ENCODE measurements at regions not wholly inside any gene's neighbourhood (a gene's known extent, or its start where the extent isn't known, plus 50 kb on each side); places are given as distances from the start of the nearest gene placed in this dataset.
"Not testable (repeated sequence)": the region's sequence is repeated elsewhere in the genome, so short reads cannot be mapped to it uniquely, and the experiment has no call there.

DNA sequence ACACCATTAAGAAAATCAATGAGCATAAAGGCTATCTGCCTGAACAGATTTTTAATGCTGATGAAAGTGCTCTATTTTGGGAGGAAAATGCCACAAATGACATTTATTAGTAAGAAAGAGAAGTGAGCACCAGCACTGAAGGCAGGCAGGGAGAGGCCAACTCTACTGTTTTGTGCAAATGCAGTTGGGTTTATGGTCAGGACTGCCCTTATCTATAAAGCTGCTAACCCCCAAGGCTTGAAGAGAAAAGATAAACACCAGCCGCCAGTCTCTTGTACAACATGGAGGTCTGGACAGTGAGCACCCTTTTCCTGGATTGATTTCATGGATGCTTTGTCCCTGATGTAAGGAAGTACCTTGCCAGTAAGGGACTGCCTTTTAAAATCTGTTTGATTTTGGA, 246.8 kb upstream of the SFSWAP start:
- Histone ChIP-seq H3K27me3 (no peaks in the 10 kb centered on the region), H3K4me3 (no peak overlapping the region), H3K4me1 (ENCODE audit: low read depth) (no peaks in the 10 kb centered on the region), H3K9me3 (ENCODE audit: low read depth) (no peaks in the 10 kb centered on the region), H3K36me3 (no peaks in the 10 kb centered on the region), H3K27ac (no peak overlapping the region)
- TF ChIP-seq, protein P1, sequence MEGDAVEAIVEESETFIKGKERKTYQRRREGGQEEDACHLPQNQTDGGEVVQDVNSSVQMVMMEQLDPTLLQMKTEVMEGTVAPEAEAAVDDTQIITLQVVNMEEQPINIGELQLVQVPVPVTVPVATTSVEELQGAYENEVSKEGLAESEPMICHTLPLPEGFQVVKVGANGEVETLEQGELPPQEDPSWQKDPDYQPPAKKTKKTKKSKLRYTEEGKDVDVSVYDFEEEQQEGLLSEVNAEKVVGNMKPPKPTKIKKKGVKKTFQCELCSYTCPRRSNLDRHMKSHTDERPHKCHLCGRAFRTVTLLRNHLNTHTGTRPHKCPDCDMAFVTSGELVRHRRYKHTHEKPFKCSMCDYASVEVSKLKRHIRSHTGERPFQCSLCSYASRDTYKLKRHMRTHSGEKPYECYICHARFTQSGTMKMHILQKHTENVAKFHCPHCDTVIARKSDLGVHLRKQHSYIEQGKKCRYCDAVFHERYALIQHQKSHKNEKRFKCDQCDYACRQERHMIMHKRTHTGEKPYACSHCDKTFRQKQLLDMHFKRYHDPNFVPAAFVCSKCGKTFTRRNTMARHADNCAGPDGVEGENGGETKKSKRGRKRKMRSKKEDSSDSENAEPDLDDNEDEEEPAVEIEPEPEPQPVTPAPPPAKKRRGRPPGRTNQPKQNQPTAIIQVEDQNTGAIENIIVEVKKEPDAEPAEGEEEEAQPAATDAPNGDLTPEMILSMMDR (IDR thresholded peaks at IDR 0.05; ENCODE audit: low read depth, low read length): no peak
- DNase-seq (ENCODE audit: low read depth in 1 of 2, low spot score in 1 of 2): no peak

DNA sequence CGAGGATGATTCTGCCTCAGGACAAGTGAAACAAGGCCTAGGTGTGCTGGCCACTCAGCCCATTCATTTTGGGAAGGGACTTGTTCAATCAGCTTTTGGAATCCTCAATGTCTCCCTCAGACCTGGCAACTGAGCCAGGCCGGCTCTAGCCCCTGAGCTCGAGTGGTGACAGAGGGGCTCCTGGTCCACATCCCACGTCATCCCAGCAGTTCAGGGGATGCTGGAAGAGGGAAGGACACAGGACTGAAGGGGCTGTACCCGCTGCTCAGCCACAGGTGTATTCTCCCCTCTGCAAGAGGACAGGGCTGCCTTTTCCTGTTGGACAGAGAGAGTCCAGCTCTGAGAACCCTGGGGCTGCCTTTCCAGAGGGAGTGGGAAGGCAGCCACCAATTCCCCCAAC, 244.6 kb upstream of the SFSWAP start:
- Histone ChIP-seq H3K27me3 (no peaks in the 10 kb centered on the region), H3K36me3 (no peaks in the 10 kb centered on the region), H3K4me1 (ENCODE audit: low read depth) (no peaks in the 10 kb centered on the region), H3K27ac (no peak overlapping the region), H3K9me3 (ENCODE audit: low read depth) (no peaks in the 10 kb centered on the region), H3K4me3 (no peak overlapping the region)
- TF ChIP-seq, protein P1 (IDR thresholded peaks at IDR 0.05; ENCODE audit: low read depth, low read length): no peak
- DNase-seq (ENCODE audit: low read depth in 1 of 2, low spot score in 1 of 2): no peak

DNA sequence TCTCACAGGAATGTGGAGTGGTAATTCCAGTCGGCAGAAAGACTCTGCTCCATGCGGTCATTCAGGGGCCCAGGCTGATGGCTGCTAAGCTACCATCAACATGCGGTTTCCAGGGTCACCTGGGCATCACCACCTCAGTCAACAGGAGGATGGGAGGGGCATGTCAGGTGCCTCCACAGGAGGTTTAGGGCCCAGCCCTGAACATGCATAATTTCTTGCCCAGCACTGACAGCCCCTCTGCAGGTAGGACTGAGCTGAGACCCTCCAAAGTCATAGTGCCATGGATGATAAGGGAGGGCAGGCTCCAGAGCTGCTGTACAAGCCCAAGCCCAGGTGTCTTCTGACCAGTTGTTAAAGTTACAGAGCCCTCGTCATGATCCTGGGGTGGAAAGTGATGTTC, 244.0 kb upstream of the SFSWAP start:
- no peak for DNase-seq (ENCODE audit: low read depth in 1 of 2, low spot score in 1 of 2)
- no peak overlapping the region for H3K27ac ChIP-seq
- H3K4me3 ChIP-seq: no peak overlapping the region
- H3K9me3 ChIP-seq (ENCODE audit: low read depth): no peaks in the 10 kb centered on the region
- H3K36me3 ChIP-seq: no peaks in the 10 kb centered on the region
- TF ChIP-seq, protein P1 (IDR thresholded peaks at IDR 0.05; ENCODE audit: low read depth, low read length): no peak
- H3K27me3 ChIP-seq: no peaks in the 10 kb centered on the region
- H3K4me1 ChIP-seq (ENCODE audit: low read depth): no peaks in the 10 kb centered on the region

DNA sequence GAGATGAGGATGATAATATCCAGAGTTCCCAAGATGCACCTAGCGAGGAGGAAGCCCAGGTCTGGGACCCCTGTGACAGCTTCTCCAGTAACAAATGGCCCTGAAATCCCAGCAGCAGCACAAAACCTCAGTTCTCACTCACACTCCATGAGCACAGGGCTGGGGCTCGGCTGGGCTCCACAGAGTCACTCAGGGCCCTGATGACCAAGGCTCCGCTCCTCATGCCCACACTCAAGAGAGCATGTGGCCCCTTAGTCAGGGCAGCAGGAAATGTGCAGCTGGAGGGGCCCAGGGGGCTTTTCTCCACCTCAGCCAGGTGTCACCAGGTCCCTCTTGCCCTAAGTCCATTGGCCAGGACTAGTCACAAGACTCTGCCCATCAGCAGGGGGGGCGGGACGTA, 242.7 kb upstream of the SFSWAP start:
- no peaks in the 10 kb centered on the region for H3K27me3 ChIP-seq
- H3K4me1 ChIP-seq (ENCODE audit: low read depth): no peaks in the 10 kb centered on the region
- no peak overlapping the region for H3K4me3 ChIP-seq
- H3K27ac ChIP-seq: no peak overlapping the region
- DNase-seq (ENCODE audit: low read depth in 1 of 2, low spot score in 1 of 2): no peak
- TF ChIP-seq, protein P1 (IDR thresholded peaks at IDR 0.05; ENCODE audit: low read depth, low read length): no peak
- no peaks in the 10 kb centered on the region for H3K36me3 ChIP-seq
- H3K9me3 ChIP-seq (ENCODE audit: low read depth): no peaks in the 10 kb centered on the region

DNA sequence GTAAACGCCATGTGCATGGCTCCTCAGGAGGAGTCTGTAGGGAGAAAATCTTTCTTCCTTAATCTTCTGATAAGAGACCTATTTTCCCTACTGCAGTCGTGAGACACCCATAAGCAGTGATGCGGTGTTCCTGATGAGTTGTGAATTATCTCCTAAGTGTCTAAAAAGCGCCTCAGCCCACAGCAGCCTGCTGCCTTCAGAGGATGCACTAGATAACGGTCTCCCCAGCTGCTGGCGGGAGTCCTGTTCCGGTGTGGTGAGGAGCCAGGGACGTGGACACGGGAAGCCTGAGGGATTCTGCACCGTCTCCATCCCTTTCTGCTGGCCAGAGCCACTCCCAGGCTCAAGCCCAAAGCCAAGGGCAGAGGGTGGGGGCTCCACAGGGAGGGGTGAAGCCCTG, 240.9 kb upstream of the SFSWAP start:
- not testable (repeated sequence) for DNase-seq (ENCODE audit: low read depth in 1 of 2, low spot score in 1 of 2); H3K27ac ChIP-seq; H3K4me1 ChIP-seq (ENCODE audit: low read depth); H3K9me3 ChIP-seq (ENCODE audit: low read depth); H3K36me3 ChIP-seq; H3K27me3 ChIP-seq; H3K4me3 ChIP-seq

DNA sequence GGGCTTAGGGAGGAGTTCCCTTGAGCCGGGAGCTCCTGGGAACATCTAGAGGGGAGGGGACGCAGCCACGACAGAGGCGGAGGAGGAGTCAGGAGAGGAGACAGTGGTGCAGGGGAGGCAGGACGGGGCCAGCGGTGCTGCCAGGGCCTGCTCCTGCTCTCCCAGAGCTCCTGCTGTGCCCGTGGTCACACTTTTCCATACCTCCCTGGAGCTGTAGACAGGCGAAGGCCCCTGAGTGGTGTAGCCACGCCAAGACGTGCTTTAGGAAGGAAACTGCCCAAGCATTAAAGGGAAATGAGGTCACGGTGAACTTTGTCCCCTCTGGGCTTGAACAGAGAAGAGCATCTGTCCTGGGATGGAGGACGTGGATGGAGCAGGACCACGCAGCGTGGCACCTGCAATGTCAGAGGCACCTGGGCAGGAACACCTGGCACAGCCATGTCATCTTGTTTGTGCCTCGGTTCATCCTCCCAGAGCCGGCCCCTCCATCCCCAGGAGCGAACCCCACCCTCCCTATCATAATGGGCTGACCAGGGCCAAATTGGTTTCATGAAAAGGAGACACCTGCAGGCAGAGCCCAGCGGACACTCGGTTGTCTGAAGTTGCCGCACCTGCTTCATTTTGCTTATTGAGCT, 239.5 kb upstream of the SFSWAP start:
- Histone ChIP-seq H3K4me1 (ENCODE audit: low read depth) (no peaks in the 10 kb centered on the region), H3K4me3 (no peak overlapping the region), H3K36me3 (no peaks in the 10 kb centered on the region), H3K27ac (no peak overlapping the region), H3K27me3 (no peaks in the 10 kb centered on the region), H3K9me3 (ENCODE audit: low read depth) (no peaks in the 10 kb centered on the region)
- DNase-seq (ENCODE audit: low read depth in 1 of 2, low spot score in 1 of 2): no peak
- TF ChIP-seq, protein P1 (IDR thresholded peaks at IDR 0.05; ENCODE audit: low read depth, low read length): no peak
